Effector memory CD4-positive, alpha-beta T cell (primary cell): ENCODE measurements at regions not wholly inside any gene's neighbourhood (a gene's known extent, or its start where the extent isn't known, plus 50 kb on each side); places are given as distances from the start of the nearest gene placed in this dataset.

ENCODE experiments used
- DNase-seq, 3 donors: peaks; one replicate each; pipeline ENCODE4 v3.0.0-alpha.2; 2020
- H3K27ac ChIP-seq: 2 replicates; pipeline ENCODE4 v1.7.0; 2013; ENCODE audit warnings: mild to moderate bottlenecking, low read length, moderate library complexity; ENCODE audit not compliant: insufficient read depth, poor library complexity, severe bottlenecking
- H3K27me3 ChIP-seq: replicated peaks from 2 replicates; pipeline ENCODE4 v1.7.0; 2013; ENCODE audit warnings: mild to moderate bottlenecking, low read length; ENCODE audit not compliant: insufficient read depth, control insufficient read depth, poor library complexity, severe bottlenecking
- H3K36me3 ChIP-seq: 2 replicates; pipeline ENCODE4 v1.7.0; 2013; ENCODE audit warnings: mild to moderate bottlenecking, low read length, moderate library complexity; ENCODE audit not compliant: control insufficient read depth, insufficient read depth
- H3K4me1 ChIP-seq: 2 replicates; pipeline ENCODE4 v1.7.0; 2013; ENCODE audit warnings: low read length, mild to moderate bottlenecking; ENCODE audit not compliant: control insufficient read depth, insufficient read depth, poor library complexity, severe bottlenecking
- H3K4me3 ChIP-seq: 2 replicates; pipeline ENCODE4 v1.7.0; 2013; ENCODE audit warnings: low read length, low read depth, mild to moderate bottlenecking; ENCODE audit not compliant: insufficient read depth, poor library complexity, severe bottlenecking
- H3K9me3 ChIP-seq: 2 replicates; pipeline ENCODE4 v1.7.0; 2013; ENCODE audit warnings: mild to moderate bottlenecking, low read length, moderate library complexity; ENCODE audit not compliant: control insufficient read depth

GRCh38 chr2:126507425-126507911, 148.5 kb upstream of the GYPC start:
- H3K9me3 ChIP-seq = no peaks in the 10 kb centered on the region
- H3K27ac ChIP-seq = no peak overlapping the region
- DNase-seq = no peak
- no peaks in the 10 kb centered on the region for H3K27me3 ChIP-seq
- no peak overlapping the region for H3K4me3 ChIP-seq
- no peaks in the 10 kb centered on the region for H3K36me3 ChIP-seq
- no peaks in the 10 kb centered on the region for H3K4me1 ChIP-seq

- H3K4me3 ChIP-seq = no peak overlapping the region
- no peaks in the 10 kb centered on the region for H3K36me3 ChIP-seq
- no peaks in the 10 kb centered on the region for H3K9me3 ChIP-seq
- DNase-seq = no peak
- H3K27me3 ChIP-seq = no peaks in the 10 kb centered on the region
- no peak overlapping the region for H3K27ac ChIP-seq
- no peaks in the 10 kb centered on the region for H3K4me1 ChIP-seq
Measured at GRCh38 chr2:126510356-126510755, 145.6 kb upstream of the GYPC start.

- Histone ChIP-seq H3K4me3 (no peak overlapping the region), H3K4me1 (no peaks in the 10 kb centered on the region), H3K9me3 (no peaks in the 10 kb centered on the region), H3K36me3 (no peaks in the 10 kb centered on the region), H3K27me3 (no peaks in the 10 kb centered on the region), H3K27ac (no peak overlapping the region)
- DNase-seq = no peak
Measured at GRCh38 chr2:126510960-126511359, 145.0 kb upstream of the GYPC start.

- Histone ChIP-seq H3K4me1 (no peaks in the 10 kb centered on the region), H3K27ac (no peak overlapping the region), H3K27me3 (no peaks in the 10 kb centered on the region), H3K4me3 (no peak overlapping the region), H3K36me3 (no peaks in the 10 kb centered on the region), H3K9me3 (no peaks in the 10 kb centered on the region)
- no peak for DNase-seq
Measured at GRCh38 chr2:126512026-126512425, 143.9 kb upstream of the GYPC start.

GRCh38 chr2:126513033-126513432, 142.9 kb upstream of the GYPC start:
- Histone ChIP-seq H3K4me1 (no peaks in the 10 kb centered on the region), H3K27ac (no peak overlapping the region), H3K27me3 (no peaks in the 10 kb centered on the region), H3K4me3 (no peak overlapping the region), H3K9me3 (no peaks in the 10 kb centered on the region), H3K36me3 (no peaks in the 10 kb centered on the region)
- no peak for DNase-seq

GRCh38 chr2:126515471-126515870, 140.5 kb upstream of the GYPC start:
- Histone ChIP-seq H3K36me3 (no peaks in the 10 kb centered on the region), H3K9me3 (no peaks in the 10 kb centered on the region), H3K27ac (no peak overlapping the region), H3K4me3 (no peak overlapping the region), H3K4me1 (no peaks in the 10 kb centered on the region), H3K27me3 (no peaks in the 10 kb centered on the region)
- no peak for DNase-seq

- Histone ChIP-seq H3K27ac (no peak overlapping the region), H3K9me3 (no peaks in the 10 kb centered on the region), H3K4me1 (no peaks in the 10 kb centered on the region), H3K4me3 (no peak overlapping the region), H3K27me3 (no peaks in the 10 kb centered on the region), H3K36me3 (no peaks in the 10 kb centered on the region)
- no peak for DNase-seq
Measured at GRCh38 chr2:126518196-126518595, 137.8 kb upstream of the GYPC start.

GRCh38 chr2:126527836-126528490, 128.0 kb upstream of the GYPC start:
- no peaks in the 10 kb centered on the region for H3K27me3 ChIP-seq
- no peak overlapping the region for H3K27ac ChIP-seq
- H3K36me3 ChIP-seq = no peaks in the 10 kb centered on the region
- no peaks in the 10 kb centered on the region for H3K9me3 ChIP-seq
- no peak overlapping the region for H3K4me3 ChIP-seq
- H3K4me1 ChIP-seq = no peaks in the 10 kb centered on the region
- peak; percentile 32 to 59 (median 33) for DNase-seq

- H3K9me3 ChIP-seq = no peaks in the 10 kb centered on the region
- no peaks in the 10 kb centered on the region for H3K4me1 ChIP-seq
- no peak overlapping the region for H3K4me3 ChIP-seq
- no peaks in the 10 kb centered on the region for H3K27me3 ChIP-seq
- DNase-seq = no peak
- no peaks in the 10 kb centered on the region for H3K36me3 ChIP-seq
- no peak overlapping the region for H3K27ac ChIP-seq
Measured at GRCh38 chr2:126531029-126531428, 124.9 kb upstream of the GYPC start.

GRCh38 chr2:126534478-126534877, 121.5 kb upstream of the GYPC start:
- no peaks in the 10 kb centered on the region for H3K4me1 ChIP-seq
- no peak overlapping the region for H3K4me3 ChIP-seq
- no peaks in the 10 kb centered on the region for H3K9me3 ChIP-seq
- no peaks in the 10 kb centered on the region for H3K36me3 ChIP-seq
- no peak overlapping the region for H3K27ac ChIP-seq
- no peak for DNase-seq
- peaks cover 3% of the 10 kb centered on the region for H3K27me3 ChIP-seq
